ENCODE measurements at regions not wholly inside any gene's neighbourhood (a gene's known extent, or its start where the extent isn't known, plus 50 kb on each side); places are given as distances from the start of the nearest gene placed in this dataset.

DNA sequence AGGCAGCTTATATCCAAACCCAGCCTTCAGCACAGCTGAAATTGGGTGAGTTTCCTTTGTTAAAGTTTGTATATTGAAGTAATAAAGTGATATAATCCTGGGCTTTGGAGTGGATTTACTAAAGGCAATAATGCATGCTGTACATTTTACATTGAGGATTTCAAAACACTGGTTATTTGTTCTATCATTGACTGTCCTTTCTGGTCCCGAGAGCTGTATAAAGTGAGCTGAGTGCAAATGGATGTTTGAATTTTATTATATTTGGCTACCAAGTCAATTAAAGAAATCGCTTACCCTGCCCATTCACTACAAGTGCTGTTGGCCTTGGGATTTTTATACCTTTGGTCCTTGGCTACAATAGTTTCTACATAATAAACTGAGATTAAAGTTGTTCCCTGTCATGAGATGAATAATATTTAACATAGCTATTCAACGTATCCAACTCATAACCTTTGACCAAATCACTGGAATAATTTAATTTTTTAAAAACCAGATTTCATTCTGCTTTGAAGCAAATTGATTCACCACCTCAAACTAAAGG, 207.9 kb downstream of the KLF5 start:
- TF ChIP-seq, protein P1, sequence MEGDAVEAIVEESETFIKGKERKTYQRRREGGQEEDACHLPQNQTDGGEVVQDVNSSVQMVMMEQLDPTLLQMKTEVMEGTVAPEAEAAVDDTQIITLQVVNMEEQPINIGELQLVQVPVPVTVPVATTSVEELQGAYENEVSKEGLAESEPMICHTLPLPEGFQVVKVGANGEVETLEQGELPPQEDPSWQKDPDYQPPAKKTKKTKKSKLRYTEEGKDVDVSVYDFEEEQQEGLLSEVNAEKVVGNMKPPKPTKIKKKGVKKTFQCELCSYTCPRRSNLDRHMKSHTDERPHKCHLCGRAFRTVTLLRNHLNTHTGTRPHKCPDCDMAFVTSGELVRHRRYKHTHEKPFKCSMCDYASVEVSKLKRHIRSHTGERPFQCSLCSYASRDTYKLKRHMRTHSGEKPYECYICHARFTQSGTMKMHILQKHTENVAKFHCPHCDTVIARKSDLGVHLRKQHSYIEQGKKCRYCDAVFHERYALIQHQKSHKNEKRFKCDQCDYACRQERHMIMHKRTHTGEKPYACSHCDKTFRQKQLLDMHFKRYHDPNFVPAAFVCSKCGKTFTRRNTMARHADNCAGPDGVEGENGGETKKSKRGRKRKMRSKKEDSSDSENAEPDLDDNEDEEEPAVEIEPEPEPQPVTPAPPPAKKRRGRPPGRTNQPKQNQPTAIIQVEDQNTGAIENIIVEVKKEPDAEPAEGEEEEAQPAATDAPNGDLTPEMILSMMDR (IDR thresholded peaks at IDR 0.05): no peak
- TF ChIP-seq POLR2AphosphoS5 (IDR thresholded peaks at IDR 0.05; ENCODE audit: low read depth, low read length) (no peak), SIN3A (IDR thresholded peaks at IDR 0.05; ENCODE audit: borderline replicate concordance, insufficient read depth, low read depth, low read length) (no peak), TCF7L2 (IDR thresholded peaks at IDR 0.05; ENCODE audit: low read depth, low read length) (no peak)
- TF ChIP-seq, protein P2, sequence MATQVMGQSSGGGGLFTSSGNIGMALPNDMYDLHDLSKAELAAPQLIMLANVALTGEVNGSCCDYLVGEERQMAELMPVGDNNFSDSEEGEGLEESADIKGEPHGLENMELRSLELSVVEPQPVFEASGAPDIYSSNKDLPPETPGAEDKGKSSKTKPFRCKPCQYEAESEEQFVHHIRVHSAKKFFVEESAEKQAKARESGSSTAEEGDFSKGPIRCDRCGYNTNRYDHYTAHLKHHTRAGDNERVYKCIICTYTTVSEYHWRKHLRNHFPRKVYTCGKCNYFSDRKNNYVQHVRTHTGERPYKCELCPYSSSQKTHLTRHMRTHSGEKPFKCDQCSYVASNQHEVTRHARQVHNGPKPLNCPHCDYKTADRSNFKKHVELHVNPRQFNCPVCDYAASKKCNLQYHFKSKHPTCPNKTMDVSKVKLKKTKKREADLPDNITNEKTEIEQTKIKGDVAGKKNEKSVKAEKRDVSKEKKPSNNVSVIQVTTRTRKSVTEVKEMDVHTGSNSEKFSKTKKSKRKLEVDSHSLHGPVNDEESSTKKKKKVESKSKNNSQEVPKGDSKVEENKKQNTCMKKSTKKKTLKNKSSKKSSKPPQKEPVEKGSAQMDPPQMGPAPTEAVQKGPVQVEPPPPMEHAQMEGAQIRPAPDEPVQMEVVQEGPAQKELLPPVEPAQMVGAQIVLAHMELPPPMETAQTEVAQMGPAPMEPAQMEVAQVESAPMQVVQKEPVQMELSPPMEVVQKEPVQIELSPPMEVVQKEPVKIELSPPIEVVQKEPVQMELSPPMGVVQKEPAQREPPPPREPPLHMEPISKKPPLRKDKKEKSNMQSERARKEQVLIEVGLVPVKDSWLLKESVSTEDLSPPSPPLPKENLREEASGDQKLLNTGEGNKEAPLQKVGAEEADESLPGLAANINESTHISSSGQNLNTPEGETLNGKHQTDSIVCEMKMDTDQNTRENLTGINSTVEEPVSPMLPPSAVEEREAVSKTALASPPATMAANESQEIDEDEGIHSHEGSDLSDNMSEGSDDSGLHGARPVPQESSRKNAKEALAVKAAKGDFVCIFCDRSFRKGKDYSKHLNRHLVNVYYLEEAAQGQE (IDR thresholded peaks at IDR 0.05; ENCODE audit: insufficient read depth in 1 of 2, low read depth in 2 of 2, low read length in 1 of 2): no peak
